Breast epithelium (tissue), 3 donors: ENCODE measurements at regions not wholly inside any gene's neighbourhood (a gene's known extent, or its start where the extent isn't known, plus 50 kb on each side); places are given as distances from the start of the nearest gene placed in this dataset.

Source experiments
- POLR2A ChIP-seq: fragments of 450-650 bp; IDR thresholded peaks from one replicate; pipeline ENCODE4 v1.6.1; 2016; ENCODE audit warnings: antibody characterized with exemption, mild to moderate bottlenecking, moderate library complexity
- POLR2AphosphoS5 ChIP-seq, 3 donors: sonication (generic); formaldehyde crosslinking; IDR thresholded peaks; one replicate each; pipeline ENCODE4 v1.6.1; 2017; ENCODE audit warnings: antibody characterized with exemption in 3 of 3
- TF ChIP-seq, protein P1 (sequence below), 3 donors: fragments of 450-650 bp; IDR thresholded peaks; one replicate each; pipeline ENCODE4 v1.5.1; 2016 to 2017; ENCODE audit warnings: antibody characterized with exemption in 3 of 3, mild to moderate bottlenecking in 3 of 3, moderate library complexity in 3 of 3

- TF ChIP-seq, protein P1, sequence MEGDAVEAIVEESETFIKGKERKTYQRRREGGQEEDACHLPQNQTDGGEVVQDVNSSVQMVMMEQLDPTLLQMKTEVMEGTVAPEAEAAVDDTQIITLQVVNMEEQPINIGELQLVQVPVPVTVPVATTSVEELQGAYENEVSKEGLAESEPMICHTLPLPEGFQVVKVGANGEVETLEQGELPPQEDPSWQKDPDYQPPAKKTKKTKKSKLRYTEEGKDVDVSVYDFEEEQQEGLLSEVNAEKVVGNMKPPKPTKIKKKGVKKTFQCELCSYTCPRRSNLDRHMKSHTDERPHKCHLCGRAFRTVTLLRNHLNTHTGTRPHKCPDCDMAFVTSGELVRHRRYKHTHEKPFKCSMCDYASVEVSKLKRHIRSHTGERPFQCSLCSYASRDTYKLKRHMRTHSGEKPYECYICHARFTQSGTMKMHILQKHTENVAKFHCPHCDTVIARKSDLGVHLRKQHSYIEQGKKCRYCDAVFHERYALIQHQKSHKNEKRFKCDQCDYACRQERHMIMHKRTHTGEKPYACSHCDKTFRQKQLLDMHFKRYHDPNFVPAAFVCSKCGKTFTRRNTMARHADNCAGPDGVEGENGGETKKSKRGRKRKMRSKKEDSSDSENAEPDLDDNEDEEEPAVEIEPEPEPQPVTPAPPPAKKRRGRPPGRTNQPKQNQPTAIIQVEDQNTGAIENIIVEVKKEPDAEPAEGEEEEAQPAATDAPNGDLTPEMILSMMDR (IDR thresholded peaks at IDR 0.05), result no peak
- TF ChIP-seq POLR2AphosphoS5 (IDR thresholded peaks at IDR 0.05) (no peak), POLR2A (no peak)
Measured at GRCh38 chr1:77625250-77625649, 57.2 kb downstream of the ZZZ3 start.
